MCF 10A (cell line): ENCODE measurements at regions not wholly inside any gene's neighbourhood (a gene's known extent, or its start where the extent isn't known, plus 50 kb on each side); places are given as distances from the start of the nearest gene placed in this dataset.

ENCODE experiments used
- BruUV-seq: library from RNA; stranded (reverse); fragments of 400-500 nt; replicated peaks from 2 replicates; lab custom pipeline; 2021; lab: Mats Ljungman, UMichigan
- CTCF ChIA-PET: fragments of 300-600 bp; sonication (Branson Sonifier 250); formaldehyde crosslinking; extraction: SDS; loops from one replicate; lab custom pipeline; 2021; ENCODE audit warnings: antibody characterized with exemption, inconsistent platforms; lab: Yijun Ruan, JAX
- POLR2A ChIA-PET: fragments of 300-600, 350-650 bp; sonication (Branson Sonifier 250); formaldehyde crosslinking; extraction: SDS; loops from one replicate; lab custom pipeline; 2020; ENCODE audit warnings: antibody characterized with exemption, inconsistent platforms; lab: Yijun Ruan, JAX
- DNase-seq: peaks from one replicate; pipeline ENCODE4 v3.0.0-alpha.2; 2018; ENCODE audit not compliant: unreplicated experiment
- H3K27ac Mint-ChIP-seq: one replicate; pipeline ENCODE4 v1.8.0; 2022; ENCODE audit warnings: mild to moderate bottlenecking, low read depth, mixed read lengths; ENCODE audit not compliant: unreplicated experiment
- H3K27me3 Mint-ChIP-seq: one replicate; pipeline ENCODE4 v1.8.0; 2022; ENCODE audit warnings: mixed read lengths; ENCODE audit not compliant: insufficient read depth, unreplicated experiment
- H3K36me3 Mint-ChIP-seq: one replicate; pipeline ENCODE4 v1.8.0; 2022; ENCODE audit warnings: mild to moderate bottlenecking, moderate library complexity, mixed read lengths; ENCODE audit not compliant: insufficient read depth, unreplicated experiment
- H3K4me1 Mint-ChIP-seq: one replicate; pipeline ENCODE4 v1.8.0; 2022; ENCODE audit warnings: mixed read lengths; ENCODE audit not compliant: insufficient read depth, unreplicated experiment
- H3K4me3 Mint-ChIP-seq: one replicate; pipeline ENCODE4 v1.8.0; 2022; ENCODE audit warnings: mild to moderate bottlenecking, moderate library complexity, mixed read lengths; ENCODE audit not compliant: unreplicated experiment
- H3K9me3 Mint-ChIP-seq: one replicate; pipeline ENCODE4 v1.8.0; 2022; ENCODE audit warnings: mixed read lengths; ENCODE audit not compliant: unreplicated experiment
- CTCF ChIP-seq: fragments of 200-600 bp; IDR thresholded peaks from one replicate; pipeline ENCODE4 v1.8.0; 2022; ENCODE audit warnings: antibody characterized with exemption, mild to moderate bottlenecking; ENCODE audit not compliant: unreplicated experiment
- intact Hi-C: fragments of 100-400 bp; cut with micrococcal nuclease; formaldehyde crosslinking; loops from 2 replicates; pipeline ENCODE4 v1.14.1; 2022

GRCh38 chr6:165871571-165871970 lies 208.5 kb upstream of the PDE10A start:
- TF ChIP-seq CTCF, result no peak
- DNase-seq, result no peak
- intact Hi-C loops, result no loop called here

GRCh38 chr6:165869526-165869925 lies 206.5 kb upstream of the PDE10A start:
- DNase-seq, result no peak
- Mint-ChIP-seq H3K4me3 (no peak overlapping the region), H3K9me3 (peaks cover 20% of the 10 kb centered on the region), H3K36me3 (no peaks in the 10 kb centered on the region), H3K27me3 (peaks cover 50% of the 10 kb centered on the region), H3K27ac (no peak overlapping the region), H3K4me1 (no peaks in the 10 kb centered on the region)
- ChIA-PET POLR2A (no interaction called here), CTCF (interaction anchor here (0.9 kb wide), 1 partner anchor 140 kb away, joined by 3 read pairs; no protein-coding TSS in a partner anchor)
- intact Hi-C loops, result no loop called here
- TF ChIP-seq CTCF, result no peak
- BruUV-seq, result no TSS peak

More at GRCh38 chr6:165871571-165871970, 208.5 kb upstream of the PDE10A start:
- no TSS peak for BruUV-seq
- Mint-ChIP-seq H3K4me3 (no peak overlapping the region), H3K9me3 (peaks cover 20% of the 10 kb centered on the region), H3K27me3 (peaks cover 57% of the 10 kb centered on the region), H3K27ac (no peak overlapping the region), H3K4me1 (no peaks in the 10 kb centered on the region), H3K36me3 (no peaks in the 10 kb centered on the region)
- ChIA-PET POLR2A (no interaction called here), CTCF (interaction anchor here (0.6 kb wide), 1 partner anchor 274 kb away, joined by 3 read pairs; no protein-coding TSS in a partner anchor)

GRCh38 chr6:165864925-165865324 lies 201.9 kb upstream of the PDE10A start:
- no peak overlapping the region for H3K4me3 Mint-ChIP-seq
- no peak for TF ChIP-seq CTCF
- ChIA-PET POLR2A (no interaction called here), CTCF (interaction anchor here (1.5 kb wide), 1 partner anchor 14 kb away, joined by 5 read pairs; no protein-coding TSS in a partner anchor)
- no peak for DNase-seq
- no peaks in the 10 kb centered on the region for H3K4me1 Mint-ChIP-seq
- H3K27ac Mint-ChIP-seq, result no peak overlapping the region
- peaks cover 11% of the 10 kb centered on the region for H3K9me3 Mint-ChIP-seq
- H3K27me3 Mint-ChIP-seq, result peaks cover 32% of the 10 kb centered on the region
- BruUV-seq, result no TSS peak
- intact Hi-C loops, result no loop called here
- H3K36me3 Mint-ChIP-seq, result no peaks in the 10 kb centered on the region

- H3K4me1 Mint-ChIP-seq, result no peaks in the 10 kb centered on the region
- DNase-seq, result no peak
- H3K36me3 Mint-ChIP-seq, result no peaks in the 10 kb centered on the region
- ChIA-PET POLR2A (no interaction called here), CTCF (interaction anchor here (0.7 to 1.5 kb wide), 2 partner anchors 13 to 149 kb away, joined by 3 to 5 read pairs; no protein-coding TSS in a partner anchor)
- intact Hi-C loops, result no loop called here
- no peak overlapping the region for H3K27ac Mint-ChIP-seq
- no TSS peak for BruUV-seq
- H3K9me3 Mint-ChIP-seq, result peaks cover 4% of the 10 kb centered on the region
- no peak overlapping the region for H3K4me3 Mint-ChIP-seq
- TF ChIP-seq CTCF, result no peak
- H3K27me3 Mint-ChIP-seq, result peaks cover 26% of the 10 kb centered on the region
Observed at GRCh38 chr6:165864218-165864617, 201.2 kb upstream of the PDE10A start.
